Left forelimb (tissue), 1 donor: ENCODE measurements at regions not wholly inside any gene's neighbourhood (a gene's known extent, or its start where the extent isn't known, plus 50 kb on each side); places are given as distances from the start of the nearest gene placed in this dataset.
"Not testable (repeated sequence)": the region's sequence is repeated elsewhere in the genome, so short reads cannot be mapped to it uniquely, and the experiment has no call there.

Source experiments
- DNase-seq: peaks from one replicate; pipeline ENCODE4 v3.0.0-alpha.2; 2018; ENCODE audit warnings: low spot score

DNA sequence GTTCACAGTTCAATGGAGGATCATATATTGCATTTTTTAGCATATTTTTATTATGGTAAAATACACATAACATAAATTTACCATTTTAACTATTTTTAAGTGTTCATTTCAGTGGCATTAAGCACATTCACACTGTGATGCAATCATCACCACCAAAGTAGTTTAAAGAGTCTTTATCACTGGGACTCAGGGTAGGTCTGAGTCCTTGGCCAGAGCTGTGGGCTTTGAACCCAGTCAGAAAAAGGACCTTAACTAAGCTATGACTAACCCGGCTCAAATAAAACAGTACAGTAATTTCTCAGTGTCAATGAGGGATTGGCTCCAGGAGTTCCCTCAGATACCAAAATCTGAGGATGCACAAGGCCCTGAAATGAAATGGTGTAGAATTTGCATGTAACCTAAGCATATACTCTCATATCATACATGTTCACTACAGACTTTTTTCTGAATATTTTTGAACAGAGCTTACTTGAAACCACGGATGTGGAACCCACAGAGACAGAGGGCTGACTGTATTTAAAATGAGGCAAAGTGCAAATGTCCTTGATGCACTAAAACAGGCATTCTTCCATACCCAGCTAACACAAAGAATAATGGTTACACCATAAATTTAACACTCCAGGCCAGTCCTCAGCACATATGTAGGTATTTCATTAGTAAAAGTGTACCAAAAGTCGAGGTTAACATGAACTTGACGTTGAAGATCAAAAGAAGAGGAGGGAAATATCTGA lies 246.2 kb downstream of the LNPK start:
- no peak for DNase-seq

- no peak for DNase-seq
Measured at GRCh38 chr2:175755169-175755568, 246.9 kb downstream of the LNPK start.

DNA sequence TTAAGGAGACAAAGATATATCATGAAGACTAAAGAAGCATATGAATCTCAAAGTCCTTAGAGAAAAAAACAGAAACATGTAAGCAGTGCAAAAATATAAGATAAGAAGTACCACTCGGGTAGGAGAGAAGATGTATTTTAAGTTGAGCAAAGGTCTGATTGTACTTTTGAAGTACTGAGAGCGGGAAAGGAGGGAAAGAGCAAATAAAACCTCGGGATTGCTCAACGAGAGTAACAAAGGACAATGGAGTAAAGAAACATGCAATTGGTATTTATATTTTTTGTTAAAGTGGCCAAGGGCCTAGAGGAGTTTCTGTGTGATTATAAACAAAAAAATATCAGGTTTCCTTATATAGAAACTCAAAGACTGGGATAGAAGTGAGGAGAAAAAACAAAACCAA lies 251.9 kb downstream of the LNPK start:
- DNase-seq: no peak

GRCh38 chr2:175745911-175746310 lies 256.2 kb downstream of the LNPK start:
- DNase-seq: no peak

GRCh38 chr2:175744000-175744399 lies 258.1 kb downstream of the LNPK start:
- DNase-seq: no peak

GRCh38 chr2:175743011-175743410 lies 259.1 kb downstream of the LNPK start:
- DNase-seq: no peak

GRCh38 chr2:175742367-175742766 lies 259.7 kb downstream of the LNPK start:
- no peak for DNase-seq

GRCh38 chr2:175741164-175741563 lies 260.9 kb downstream of the LNPK start:
- DNase-seq: no peak

DNA sequence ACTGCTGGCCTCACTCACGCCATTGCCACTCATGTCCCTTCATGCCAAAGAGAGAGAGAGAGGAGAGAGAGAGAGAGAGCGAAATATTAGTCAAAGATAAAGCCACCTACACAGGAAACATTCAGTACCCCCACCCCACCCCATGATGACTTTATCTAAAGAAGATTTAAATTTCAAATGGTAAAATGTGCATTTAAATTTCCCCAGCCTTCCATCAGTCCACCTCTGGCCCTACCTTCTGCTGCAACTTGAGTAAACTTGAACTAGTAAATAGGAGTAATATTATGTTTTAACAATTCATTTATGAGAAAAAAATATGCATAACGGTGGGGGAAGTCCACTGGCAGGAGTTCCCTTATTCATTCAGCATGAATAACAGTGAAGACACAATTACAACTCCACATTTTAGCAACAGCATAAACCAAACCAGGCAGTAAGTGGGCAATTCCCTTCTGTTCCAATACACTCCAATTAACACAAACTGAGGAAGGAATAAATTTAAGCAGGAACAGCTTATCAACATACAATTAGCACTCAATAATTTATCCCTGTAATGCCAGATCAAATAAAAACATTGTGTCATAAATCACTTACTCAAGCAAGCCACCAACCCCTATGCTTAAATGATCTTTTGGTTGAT lies 264.2 kb downstream of the LNPK start:
- no peak for DNase-seq

GRCh38 chr2:175734686-175735085 lies 267.4 kb downstream of the LNPK start:
- no peak for DNase-seq

GRCh38 chr2:175732531-175732930 lies 269.5 kb downstream of the LNPK start:
- DNase-seq: no peak

GRCh38 chr2:175730050-175730449 lies 272.0 kb downstream of the LNPK start:
- DNase-seq: no peak

GRCh38 chr2:175729049-175729706 lies 272.9 kb downstream of the LNPK start:
- no peak for DNase-seq

- DNase-seq: no peak
Measured at GRCh38 chr2:175728032-175728431, 274.0 kb downstream of the LNPK start.

DNA sequence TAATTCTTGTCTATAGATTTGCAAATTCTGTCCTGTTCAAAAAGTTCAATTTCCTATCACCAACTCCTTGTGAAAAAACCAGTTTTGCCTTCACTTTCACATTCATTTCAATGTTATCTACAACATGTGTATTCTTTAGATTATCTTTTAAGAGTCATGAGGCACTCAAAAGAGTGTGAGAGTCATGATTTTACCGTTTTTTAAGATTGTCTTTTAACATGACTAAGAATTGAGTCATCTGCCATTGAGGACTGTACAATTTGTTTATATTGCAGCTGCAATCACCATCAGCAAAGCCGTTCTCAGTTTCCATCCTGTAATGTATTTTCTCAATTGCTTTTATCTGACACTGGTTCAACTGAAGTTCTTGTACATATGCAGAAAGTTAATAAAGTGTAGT lies 275.8 kb downstream of the LNPK start:
- DNase-seq: no peak

DNA sequence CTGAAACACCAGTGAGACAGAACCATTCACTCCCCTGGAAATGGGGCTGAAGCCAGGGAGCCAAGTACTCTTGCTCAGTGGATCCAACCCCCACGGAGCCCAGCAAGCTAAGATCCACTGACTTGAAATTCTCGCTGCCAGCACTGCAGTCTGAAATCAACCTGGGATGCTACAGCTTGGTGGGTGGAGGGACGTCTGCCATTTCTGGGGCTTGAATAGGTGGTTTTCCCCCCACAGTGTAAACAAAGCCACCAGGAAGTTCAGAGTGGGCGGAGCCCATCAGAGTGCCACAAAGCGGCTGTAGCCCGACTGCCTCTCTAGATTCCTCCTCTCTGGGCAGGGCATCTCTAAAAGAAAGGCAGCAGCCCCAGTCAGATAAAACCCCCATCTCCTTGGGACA lies 292.8 kb downstream of the LNPK start:
- DNase-seq: no peak

DNA sequence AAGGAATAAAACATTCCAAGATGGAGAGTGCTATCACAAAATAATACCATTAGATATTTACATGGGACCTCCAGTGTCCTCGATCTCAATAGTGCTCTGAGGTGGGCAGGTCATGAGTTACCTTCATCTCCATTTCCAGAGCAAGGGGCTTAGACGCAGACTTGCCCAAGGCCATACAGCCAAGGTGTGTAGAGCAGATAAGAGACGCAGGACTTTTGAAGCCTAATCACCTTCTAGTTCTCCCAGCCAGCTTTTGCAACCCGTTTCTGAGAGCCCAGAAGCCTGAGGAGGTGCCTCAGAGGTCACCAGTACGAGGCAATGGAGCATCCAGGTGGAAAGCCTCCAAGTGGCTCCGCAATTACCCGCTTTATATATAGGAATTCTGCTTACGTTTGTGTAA lies 294.7 kb downstream of the LNPK start:
- DNase-seq: no peak

DNA sequence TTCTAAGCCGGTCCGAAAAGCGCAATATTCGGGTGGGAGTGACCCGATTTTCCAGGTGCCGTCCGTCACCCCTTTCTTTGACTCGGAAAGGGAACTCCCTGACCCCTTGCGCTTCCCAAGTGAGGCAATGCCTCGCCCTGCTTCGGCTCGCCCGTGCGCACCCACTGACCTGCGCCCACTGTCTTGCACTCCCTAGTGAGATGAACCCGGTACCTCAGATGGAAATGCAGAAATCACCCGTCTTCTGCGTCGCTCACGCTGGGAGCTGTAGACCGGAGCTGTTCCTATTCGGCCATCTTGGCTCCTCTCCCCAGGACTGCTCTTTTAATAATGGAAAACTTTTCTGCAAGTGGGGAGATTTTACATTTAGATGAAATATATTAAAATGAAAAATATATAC lies 297.5 kb downstream of the LNPK start:
- DNase-seq: not testable (repeated sequence)

- no peak for DNase-seq
Measured at GRCh38 chr2:175698061-175698460, 304.0 kb downstream of the LNPK start.

DNA sequence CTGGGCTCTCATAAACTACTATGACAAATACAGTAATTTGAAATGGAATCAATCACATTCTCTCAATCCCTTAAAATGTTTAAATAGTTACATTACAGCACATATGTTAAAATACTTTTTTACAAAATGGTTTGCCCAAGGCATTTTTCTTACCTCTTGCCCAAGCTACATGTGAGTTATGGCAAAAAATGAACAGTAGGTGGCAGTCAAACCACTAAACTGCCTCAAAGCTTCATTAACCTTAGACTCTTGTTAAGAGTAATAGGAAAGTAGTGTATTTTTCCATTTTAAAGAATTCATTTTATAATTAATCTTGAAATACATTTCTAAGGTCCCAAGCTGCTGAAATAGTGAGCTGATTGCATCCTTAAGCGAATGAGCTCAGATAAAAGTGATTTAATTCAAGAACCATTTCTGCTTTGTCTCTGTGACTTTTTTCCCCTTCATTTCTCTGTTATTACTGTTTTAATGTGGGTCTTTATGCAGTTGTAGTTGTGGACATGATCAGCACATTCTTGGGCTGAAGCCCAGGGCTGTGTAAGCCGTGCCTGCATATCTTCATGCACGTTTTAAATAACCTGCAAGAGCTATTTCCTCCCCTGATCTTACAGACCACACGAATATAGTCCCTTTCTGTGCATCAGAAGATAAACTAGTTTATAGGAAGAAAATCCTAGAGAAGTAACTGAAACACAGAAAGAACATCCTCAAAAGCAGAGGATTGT lies 311.8 kb downstream of the LNPK start:
- no peak for DNase-seq

GRCh38 chr2:175688243-175688642 lies 313.8 kb downstream of the LNPK start:
- DNase-seq: no peak

GRCh38 chr2:175687465-175687864 lies 314.6 kb downstream of the LNPK start:
- DNase-seq: no peak

- no peak for DNase-seq
Measured at GRCh38 chr2:175686002-175686401, 316.1 kb downstream of the LNPK start.
